Central memory CD8-positive, alpha-beta T cell (primary cell): ENCODE measurements at regions not wholly inside any gene's neighbourhood (a gene's known extent, or its start where the extent isn't known, plus 50 kb on each side); places are given as distances from the start of the nearest gene placed in this dataset.

ENCODE experiments used
- ATAC-seq: fragments of 150-1000 bp; cut with Tn5 transposase; replicated peaks from 2 replicates; pipeline ENCODE4 v1.10.0; 2022; ENCODE audit warnings: mild to moderate bottlenecking, moderate FRiP score, moderate number of reproducible peaks; ENCODE audit not compliant: poor library complexity, severe bottlenecking; ENCODE audit errors: extremely low read depth
- DNase-seq, 2 donors: peaks; one replicate each; pipeline ENCODE4 v3.0.0; 2021; ENCODE audit warnings: low spot score in 2 of 2
- H3K27ac Mint-ChIP-seq: one replicate; pipeline ENCODE4 v1.8.0; 2022; ENCODE audit warnings: low read depth, mild to moderate bottlenecking, moderate library complexity, mixed read lengths
- H3K27me3 Mint-ChIP-seq: one replicate; pipeline ENCODE4 v1.8.0; 2022; ENCODE audit warnings: mixed read lengths
- H3K36me3 Mint-ChIP-seq: one replicate; pipeline ENCODE4 v1.8.0; 2022; ENCODE audit warnings: mild to moderate bottlenecking, moderate library complexity, mixed read lengths; ENCODE audit not compliant: insufficient read depth
- H3K4me1 Mint-ChIP-seq: one replicate; pipeline ENCODE4 v1.8.0; 2022; ENCODE audit warnings: mixed read lengths
- H3K4me3 Mint-ChIP-seq: one replicate; pipeline ENCODE4 v1.8.0; 2022; ENCODE audit warnings: mild to moderate bottlenecking, moderate library complexity, mixed read lengths
- H3K9me3 Mint-ChIP-seq: one replicate; pipeline ENCODE4 v1.8.0; 2022; ENCODE audit warnings: mixed read lengths

GRCh38 chrX:43096830-43097229, 318.9 kb upstream of the PPP1R2C start:
- H3K27ac Mint-ChIP-seq: no peak overlapping the region
- no peaks in the 10 kb centered on the region for H3K27me3 Mint-ChIP-seq
- H3K36me3 Mint-ChIP-seq: no peaks in the 10 kb centered on the region
- ATAC-seq: no peak
- no peak overlapping the region for H3K4me3 Mint-ChIP-seq
- DNase-seq: no peak
- H3K9me3 Mint-ChIP-seq: no peaks in the 10 kb centered on the region
- no peaks in the 10 kb centered on the region for H3K4me1 Mint-ChIP-seq

- Mint-ChIP-seq H3K4me3 (no peak overlapping the region), H3K4me1 (no peaks in the 10 kb centered on the region), H3K9me3 (no peaks in the 10 kb centered on the region), H3K27me3 (no peaks in the 10 kb centered on the region), H3K36me3 (no peaks in the 10 kb centered on the region), H3K27ac (no peak overlapping the region)
- no peak for DNase-seq
- no peak for ATAC-seq
Observed at GRCh38 chrX:43106009-43106408, 328.0 kb upstream of the PPP1R2C start.

DNA sequence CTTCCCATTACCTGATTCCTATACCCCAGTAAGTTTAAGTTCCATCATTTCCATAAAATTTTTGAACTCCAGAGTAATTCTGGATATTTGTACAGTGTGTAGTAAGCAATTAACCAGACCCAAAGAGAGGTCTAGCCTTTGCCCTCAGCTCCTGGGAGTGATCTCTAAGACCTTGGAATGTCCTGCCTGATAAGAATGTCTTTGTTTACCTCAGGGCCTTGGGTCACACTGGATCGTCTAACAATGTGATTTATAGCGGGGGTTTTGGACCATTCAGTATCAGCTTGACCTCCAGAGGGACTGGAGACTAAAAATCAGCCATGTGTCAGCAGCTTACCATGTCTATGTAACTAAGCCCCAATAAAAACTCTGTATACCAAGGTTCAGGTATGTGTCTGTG, 330.9 kb upstream of the PPP1R2C start:
- Mint-ChIP-seq H3K36me3 (no peaks in the 10 kb centered on the region), H3K9me3 (no peaks in the 10 kb centered on the region), H3K4me3 (no peak overlapping the region), H3K27me3 (no peaks in the 10 kb centered on the region), H3K27ac (no peak overlapping the region), H3K4me1 (no peaks in the 10 kb centered on the region)
- ATAC-seq (no peak), DNase-seq (no peak)

DNA sequence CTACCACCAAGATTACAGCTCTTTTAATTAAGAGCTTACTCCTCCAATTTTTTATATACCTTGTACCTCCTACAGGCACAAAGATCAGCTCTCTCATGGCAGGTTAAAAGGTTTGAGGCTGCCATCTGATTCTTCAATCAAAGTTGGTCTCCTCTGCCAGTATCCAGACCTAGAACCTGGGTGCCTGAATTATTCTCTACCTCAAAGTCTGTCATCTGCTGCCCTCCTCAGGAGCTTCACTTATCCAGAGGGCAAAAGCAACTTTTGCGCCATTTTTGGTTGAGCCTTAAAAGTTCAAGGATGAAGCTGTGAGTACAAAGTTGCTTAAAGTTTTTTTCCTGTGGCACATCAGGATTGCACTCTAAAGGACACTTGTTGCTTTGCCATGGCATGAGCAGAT, 343.7 kb upstream of the PPP1R2C start:
- DNase-seq: no peak
- no peak overlapping the region for H3K4me3 Mint-ChIP-seq
- no peaks in the 10 kb centered on the region for H3K36me3 Mint-ChIP-seq
- no peaks in the 10 kb centered on the region for H3K4me1 Mint-ChIP-seq
- no peaks in the 10 kb centered on the region for H3K9me3 Mint-ChIP-seq
- ATAC-seq: no peak
- no peaks in the 10 kb centered on the region for H3K27me3 Mint-ChIP-seq
- no peak overlapping the region for H3K27ac Mint-ChIP-seq

DNA sequence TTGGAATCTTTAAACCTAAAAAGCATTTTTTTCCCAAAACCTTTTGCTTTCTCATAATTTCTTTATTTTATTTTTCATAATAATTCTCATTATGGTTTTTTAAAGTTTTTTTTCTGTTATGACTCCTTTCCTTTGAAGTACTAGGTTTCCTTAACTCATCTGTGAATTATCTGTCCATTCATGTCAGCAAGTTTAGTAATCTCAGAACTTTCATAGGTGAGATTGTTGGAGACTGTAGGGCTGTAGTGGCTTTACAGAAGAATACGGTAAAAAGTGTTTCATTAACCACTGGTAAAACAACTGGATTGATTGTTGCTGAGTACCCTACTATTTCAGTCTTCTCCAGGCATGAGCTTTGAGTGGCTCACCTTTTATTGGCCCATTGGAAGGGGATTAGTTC, 361.7 kb upstream of the PPP1R2C start:
- H3K27ac Mint-ChIP-seq: no peak overlapping the region
- H3K9me3 Mint-ChIP-seq: no peaks in the 10 kb centered on the region
- DNase-seq (no peak), ATAC-seq (no peak)
- H3K27me3 Mint-ChIP-seq: no peaks in the 10 kb centered on the region
- no peaks in the 10 kb centered on the region for H3K4me1 Mint-ChIP-seq
- H3K36me3 Mint-ChIP-seq: no peaks in the 10 kb centered on the region
- H3K4me3 Mint-ChIP-seq: no peak overlapping the region

GRCh38 chrX:43140582-43140981, 362.6 kb upstream of the PPP1R2C start:
- ATAC-seq (no peak), DNase-seq (no peak)
- H3K27ac Mint-ChIP-seq: no peak overlapping the region
- no peak overlapping the region for H3K4me3 Mint-ChIP-seq
- no peaks in the 10 kb centered on the region for H3K36me3 Mint-ChIP-seq
- no peaks in the 10 kb centered on the region for H3K4me1 Mint-ChIP-seq
- no peaks in the 10 kb centered on the region for H3K9me3 Mint-ChIP-seq
- H3K27me3 Mint-ChIP-seq: no peaks in the 10 kb centered on the region

DNA sequence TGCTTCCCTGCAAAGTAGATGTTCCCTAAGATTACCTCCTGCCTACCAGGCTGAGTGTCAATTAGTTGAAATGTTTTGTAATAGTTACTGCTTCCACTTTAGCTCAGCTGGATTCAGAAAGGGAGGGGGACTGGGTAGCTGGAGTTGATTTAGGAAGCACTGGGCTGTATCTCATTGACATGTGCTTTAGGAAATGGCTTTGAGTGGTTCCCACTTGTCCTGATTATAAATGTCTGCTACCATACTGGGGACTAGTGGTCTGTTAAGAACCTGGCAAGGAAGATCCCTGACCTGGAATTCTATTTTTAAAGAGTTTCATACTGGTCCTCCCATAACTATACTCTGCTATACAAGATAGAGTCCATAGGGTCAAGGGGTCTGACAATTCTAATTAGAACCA, 363.9 kb upstream of the PPP1R2C start:
- DNase-seq (no peak), ATAC-seq (no peak)
- no peaks in the 10 kb centered on the region for H3K4me1 Mint-ChIP-seq
- no peaks in the 10 kb centered on the region for H3K9me3 Mint-ChIP-seq
- H3K36me3 Mint-ChIP-seq: no peaks in the 10 kb centered on the region
- no peaks in the 10 kb centered on the region for H3K27me3 Mint-ChIP-seq
- H3K27ac Mint-ChIP-seq: no peak overlapping the region
- no peak overlapping the region for H3K4me3 Mint-ChIP-seq

DNA sequence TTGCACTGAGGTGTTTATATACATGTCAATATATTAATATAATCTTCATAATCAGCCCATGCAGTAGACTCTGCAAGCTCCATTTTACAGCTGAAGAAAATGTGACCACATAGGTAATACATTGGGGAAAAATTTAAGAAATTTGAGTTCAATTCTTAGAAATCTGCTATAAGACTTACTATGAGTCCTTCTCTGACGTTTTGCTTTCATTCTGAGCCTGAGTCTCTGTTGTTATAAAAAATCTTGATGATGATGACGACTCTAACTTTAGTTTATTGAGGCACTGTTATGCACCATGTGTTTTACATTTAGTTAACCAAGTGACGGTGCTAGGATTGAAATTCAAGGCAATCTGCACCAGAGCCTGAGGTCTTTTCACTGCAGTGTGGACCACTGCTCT, 370.3 kb upstream of the PPP1R2C start:
- no peak for ATAC-seq

GRCh38 chrX:43165343-43165920, 387.5 kb upstream of the PPP1R2C start:
- no peaks in the 10 kb centered on the region for H3K36me3 Mint-ChIP-seq
- peaks cover 6% of the 10 kb centered on the region for H3K9me3 Mint-ChIP-seq
- ATAC-seq (no peak), DNase-seq (no peak)
- H3K4me3 Mint-ChIP-seq: no peak overlapping the region
- no peaks in the 10 kb centered on the region for H3K27me3 Mint-ChIP-seq
- peaks cover 8% of the 10 kb centered on the region for H3K4me1 Mint-ChIP-seq
- H3K27ac Mint-ChIP-seq: no peak overlapping the region

More for the DNA sequence above, 370.3 kb upstream of the PPP1R2C start:
- H3K9me3 Mint-ChIP-seq: no peaks in the 10 kb centered on the region
- H3K4me3 Mint-ChIP-seq: no peak overlapping the region
- no peak overlapping the region for H3K27ac Mint-ChIP-seq
- no peaks in the 10 kb centered on the region for H3K36me3 Mint-ChIP-seq
- H3K4me1 Mint-ChIP-seq: peaks cover 16% of the 10 kb centered on the region
- DNase-seq: no peak
- no peaks in the 10 kb centered on the region for H3K27me3 Mint-ChIP-seq

DNA sequence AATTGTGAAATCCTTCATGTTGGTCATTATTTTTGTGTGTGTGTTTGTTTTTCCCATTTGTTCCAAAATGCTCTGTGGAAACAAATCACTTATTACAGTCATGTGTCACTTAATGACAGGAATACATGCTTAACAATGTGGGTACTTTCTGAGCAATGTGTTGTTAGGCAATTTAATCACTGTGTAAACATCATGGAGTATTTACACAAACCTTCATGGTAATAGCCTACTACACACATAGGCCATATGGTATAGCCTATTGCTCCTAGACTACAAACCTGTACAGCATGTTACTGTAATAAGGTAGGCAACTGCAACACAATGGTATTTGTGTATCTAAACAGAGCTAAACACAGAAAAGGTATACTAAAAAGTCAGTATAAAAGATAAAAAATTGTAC, 388.9 kb upstream of the PPP1R2C start:
- Mint-ChIP-seq H3K36me3 (no peaks in the 10 kb centered on the region), H3K4me3 (no peak overlapping the region), H3K9me3 (peaks cover 6% of the 10 kb centered on the region), H3K27me3 (no peaks in the 10 kb centered on the region), H3K4me1 (peaks cover 8% of the 10 kb centered on the region), H3K27ac (no peak overlapping the region)
- no peak for DNase-seq
- ATAC-seq: no peak

GRCh38 chrX:43175434-43175833, 397.5 kb upstream of the PPP1R2C start:
- Mint-ChIP-seq H3K4me1 (no peaks in the 10 kb centered on the region), H3K9me3 (no peaks in the 10 kb centered on the region), H3K36me3 (no peaks in the 10 kb centered on the region), H3K4me3 (no peak overlapping the region), H3K27ac (no peak overlapping the region), H3K27me3 (no peaks in the 10 kb centered on the region)
- DNase-seq (no peak), ATAC-seq (no peak)

DNA sequence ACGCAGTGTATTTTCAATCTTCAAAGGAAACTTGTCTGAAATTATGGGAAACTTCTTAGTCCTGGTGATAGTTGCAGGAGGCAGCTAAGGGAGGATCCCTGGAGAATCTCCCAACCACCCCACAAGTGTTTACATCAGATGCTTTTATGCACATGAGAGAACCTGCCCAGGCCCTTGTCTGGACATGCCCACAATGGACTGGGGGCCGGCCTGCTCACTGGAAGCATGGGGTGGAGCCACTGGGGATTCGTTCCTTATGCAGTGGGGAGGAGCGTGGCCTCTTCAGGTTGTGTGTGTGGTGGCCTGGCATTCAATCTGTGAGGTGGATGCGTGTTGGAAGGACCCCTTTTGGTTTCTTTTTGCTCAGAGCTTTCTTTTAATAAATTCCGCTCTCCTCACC, 398.7 kb upstream of the PPP1R2C start:
- H3K9me3 Mint-ChIP-seq: no peaks in the 10 kb centered on the region
- ATAC-seq (no peak), DNase-seq (no peak)
- H3K27ac Mint-ChIP-seq: no peak overlapping the region
- H3K4me1 Mint-ChIP-seq: no peaks in the 10 kb centered on the region
- H3K27me3 Mint-ChIP-seq: no peaks in the 10 kb centered on the region
- no peaks in the 10 kb centered on the region for H3K36me3 Mint-ChIP-seq
- H3K4me3 Mint-ChIP-seq: no peak overlapping the region

DNA sequence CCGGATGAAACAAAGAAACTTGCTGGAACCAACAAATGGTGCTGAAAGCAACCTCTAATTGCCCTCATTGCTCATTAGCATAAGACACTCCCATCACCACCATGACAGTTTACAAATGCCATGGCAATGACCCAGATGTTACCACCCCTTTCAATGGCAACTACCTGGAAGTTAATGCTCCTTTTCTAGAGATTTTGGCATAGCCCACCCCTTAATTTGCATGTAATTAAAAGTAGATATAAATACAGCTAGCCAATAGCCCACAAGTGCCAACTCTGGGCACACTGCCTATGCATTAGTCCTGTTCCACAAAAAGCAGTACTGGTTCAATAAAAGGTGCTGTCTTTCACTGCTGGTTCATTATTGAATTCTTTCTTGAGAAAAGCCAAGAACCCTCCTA, 410.3 kb upstream of the PPP1R2C start:
- H3K4me3 Mint-ChIP-seq: no peak overlapping the region
- ATAC-seq (no peak), DNase-seq (no peak)
- no peaks in the 10 kb centered on the region for H3K4me1 Mint-ChIP-seq
- no peak overlapping the region for H3K27ac Mint-ChIP-seq
- no peaks in the 10 kb centered on the region for H3K9me3 Mint-ChIP-seq
- no peaks in the 10 kb centered on the region for H3K36me3 Mint-ChIP-seq
- no peaks in the 10 kb centered on the region for H3K27me3 Mint-ChIP-seq

DNA sequence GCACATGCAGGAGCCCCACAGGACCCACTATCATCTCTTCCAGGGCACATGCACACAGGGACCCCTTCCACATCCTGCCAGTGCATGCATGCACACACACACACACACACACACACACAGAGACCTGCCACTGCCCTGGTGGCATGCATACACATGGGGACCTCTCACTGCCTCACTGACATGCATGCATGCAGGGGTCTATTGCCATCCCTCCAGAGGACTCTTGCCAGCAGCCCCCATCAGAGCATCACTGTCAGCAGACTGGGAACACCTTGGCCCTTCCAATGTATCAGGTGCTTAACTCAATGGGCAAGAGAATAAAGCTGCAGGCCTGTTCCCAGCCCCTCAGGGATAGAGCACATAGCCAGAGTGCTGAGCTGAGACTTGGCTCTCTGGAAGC, 433.6 kb upstream of the PPP1R2C start:
- Mint-ChIP-seq H3K36me3 (no peaks in the 10 kb centered on the region), H3K27me3 (no peaks in the 10 kb centered on the region), H3K4me1 (no peaks in the 10 kb centered on the region), H3K9me3 (no peaks in the 10 kb centered on the region), H3K27ac (no peak overlapping the region), H3K4me3 (no peak overlapping the region)
- ATAC-seq (no peak), DNase-seq (no peak)
